ENCODE measurements at regions not wholly inside any gene's neighbourhood (a gene's known extent, or its start where the extent isn't known, plus 50 kb on each side); places are given as distances from the start of the nearest gene placed in this dataset.

DNA sequence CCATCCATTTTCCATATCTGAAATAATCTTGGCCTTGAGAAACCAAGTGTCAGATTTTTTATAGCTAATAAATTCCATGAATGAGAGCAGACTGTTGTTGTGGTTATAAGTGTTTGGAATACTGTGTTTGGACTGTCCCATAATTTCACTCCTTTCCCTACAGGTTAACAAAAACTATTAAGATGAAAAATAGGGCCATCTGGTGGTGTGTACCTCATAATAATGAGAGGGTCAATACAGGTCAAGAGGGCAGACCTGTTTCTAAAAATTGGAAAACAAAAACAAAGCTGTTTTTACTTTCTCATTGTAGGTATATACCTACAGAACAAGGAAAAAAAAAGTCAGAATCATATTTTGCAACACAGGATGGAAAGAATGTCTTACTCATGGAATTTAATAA is 553.8 kb upstream of the SGO1 start:
- TF ChIP-seq, protein P1, sequence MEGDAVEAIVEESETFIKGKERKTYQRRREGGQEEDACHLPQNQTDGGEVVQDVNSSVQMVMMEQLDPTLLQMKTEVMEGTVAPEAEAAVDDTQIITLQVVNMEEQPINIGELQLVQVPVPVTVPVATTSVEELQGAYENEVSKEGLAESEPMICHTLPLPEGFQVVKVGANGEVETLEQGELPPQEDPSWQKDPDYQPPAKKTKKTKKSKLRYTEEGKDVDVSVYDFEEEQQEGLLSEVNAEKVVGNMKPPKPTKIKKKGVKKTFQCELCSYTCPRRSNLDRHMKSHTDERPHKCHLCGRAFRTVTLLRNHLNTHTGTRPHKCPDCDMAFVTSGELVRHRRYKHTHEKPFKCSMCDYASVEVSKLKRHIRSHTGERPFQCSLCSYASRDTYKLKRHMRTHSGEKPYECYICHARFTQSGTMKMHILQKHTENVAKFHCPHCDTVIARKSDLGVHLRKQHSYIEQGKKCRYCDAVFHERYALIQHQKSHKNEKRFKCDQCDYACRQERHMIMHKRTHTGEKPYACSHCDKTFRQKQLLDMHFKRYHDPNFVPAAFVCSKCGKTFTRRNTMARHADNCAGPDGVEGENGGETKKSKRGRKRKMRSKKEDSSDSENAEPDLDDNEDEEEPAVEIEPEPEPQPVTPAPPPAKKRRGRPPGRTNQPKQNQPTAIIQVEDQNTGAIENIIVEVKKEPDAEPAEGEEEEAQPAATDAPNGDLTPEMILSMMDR (tag by site-specific recombination; IDR thresholded peaks at IDR 0.05), result no peak
- no peak for TF ChIP-seq ZNF623 (tag by site-specific recombination; IDR thresholded peaks at IDR 0.05)
